GM21576 (cell line): ENCODE measurements at regions not wholly inside any gene's neighbourhood (a gene's known extent, or its start where the extent isn't known, plus 50 kb on each side); places are given as distances from the start of the nearest gene placed in this dataset.

Source experiments
- ATAC-seq: cut with Tn5 transposase; IDR thresholded peaks from one replicate; pipeline ENCODE4 v1.9.1; 2021; ENCODE audit warnings: mild to moderate bottlenecking, moderate library complexity; ENCODE audit not compliant: unreplicated experiment

DNA sequence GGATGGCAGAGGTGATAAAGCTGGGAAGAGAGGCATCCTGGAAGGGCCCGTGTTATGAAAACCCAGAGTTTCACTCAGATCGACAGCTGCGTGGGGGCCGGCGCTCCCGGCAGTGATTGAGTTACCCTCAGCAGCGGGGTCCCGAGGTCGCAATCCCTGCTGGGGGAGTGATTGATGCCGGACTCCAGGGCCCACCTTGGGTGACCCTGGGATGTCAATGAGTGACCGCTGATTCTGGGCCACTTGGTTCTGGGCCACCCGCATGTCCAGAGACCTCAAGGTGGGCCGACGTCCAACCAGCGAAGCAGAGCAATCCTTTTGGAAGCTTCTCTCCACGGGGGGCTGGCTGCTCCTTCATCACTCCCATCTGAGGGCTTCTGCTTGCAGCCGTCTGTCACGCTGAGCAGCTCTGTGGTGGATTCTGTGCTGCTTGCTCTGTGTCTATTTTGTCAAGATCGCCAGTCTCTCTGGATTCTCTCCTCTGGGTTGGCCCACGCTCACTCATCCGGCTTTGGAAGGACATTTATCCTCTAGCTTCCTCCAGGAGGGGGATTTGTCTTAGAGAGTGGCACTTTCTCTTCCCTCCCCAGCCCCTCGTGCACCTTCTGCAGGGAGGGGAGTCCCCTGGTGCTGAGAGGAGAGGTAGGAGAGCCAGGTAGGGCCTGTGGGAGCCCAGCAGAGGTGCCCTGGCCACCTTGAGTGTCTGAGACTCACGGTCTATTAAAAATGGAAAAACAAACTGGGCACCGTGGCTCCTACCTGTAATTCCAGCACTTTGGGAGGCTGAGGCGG, 110.9 kb upstream of the C1orf174 start:
- ATAC-seq: no peak

- no peak for ATAC-seq
These were observed 116.5 kb upstream of the C1orf174 start for GRCh38 chr1:4016351-4017130.

DNA sequence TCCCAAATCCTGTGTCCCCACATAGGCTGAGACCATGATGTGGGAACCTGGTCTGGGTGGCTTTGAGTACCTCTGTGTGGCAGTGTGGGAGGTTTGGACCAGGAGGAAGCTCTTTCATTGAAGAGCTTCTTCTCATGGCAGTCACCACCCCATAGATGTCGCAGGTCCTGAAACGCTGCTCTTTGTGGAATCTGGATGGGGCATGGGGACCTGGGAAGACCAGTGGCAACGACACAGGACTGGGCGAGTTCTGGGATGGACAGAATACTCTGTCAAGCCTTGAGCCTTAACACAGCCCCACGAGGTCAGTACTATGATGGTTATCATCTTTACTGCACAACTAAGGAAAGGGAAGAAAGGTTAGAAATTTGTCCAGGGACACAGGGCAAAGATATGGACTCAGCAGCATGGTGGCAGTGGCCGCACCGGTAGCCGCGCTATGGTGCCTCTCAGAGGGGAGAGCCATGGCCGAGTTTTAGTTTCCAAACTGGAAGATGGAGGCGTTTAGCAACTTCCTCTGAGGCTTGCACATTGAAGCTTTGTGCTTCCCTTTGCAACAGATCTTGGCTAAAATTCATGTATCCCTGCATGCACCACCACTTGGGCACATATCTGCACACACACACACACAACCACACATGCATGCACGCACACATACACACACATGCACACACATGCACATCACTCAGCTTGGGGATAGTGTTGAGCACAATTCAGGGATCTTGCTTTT, 117.7 kb upstream of the C1orf174 start:
- no peak for ATAC-seq

GRCh38 chr1:4018466-4019146, 118.5 kb upstream of the C1orf174 start:
- ATAC-seq: no peak

GRCh38 chr1:4019147-4019521, 119.1 kb upstream of the C1orf174 start:
- no peak for ATAC-seq

DNA sequence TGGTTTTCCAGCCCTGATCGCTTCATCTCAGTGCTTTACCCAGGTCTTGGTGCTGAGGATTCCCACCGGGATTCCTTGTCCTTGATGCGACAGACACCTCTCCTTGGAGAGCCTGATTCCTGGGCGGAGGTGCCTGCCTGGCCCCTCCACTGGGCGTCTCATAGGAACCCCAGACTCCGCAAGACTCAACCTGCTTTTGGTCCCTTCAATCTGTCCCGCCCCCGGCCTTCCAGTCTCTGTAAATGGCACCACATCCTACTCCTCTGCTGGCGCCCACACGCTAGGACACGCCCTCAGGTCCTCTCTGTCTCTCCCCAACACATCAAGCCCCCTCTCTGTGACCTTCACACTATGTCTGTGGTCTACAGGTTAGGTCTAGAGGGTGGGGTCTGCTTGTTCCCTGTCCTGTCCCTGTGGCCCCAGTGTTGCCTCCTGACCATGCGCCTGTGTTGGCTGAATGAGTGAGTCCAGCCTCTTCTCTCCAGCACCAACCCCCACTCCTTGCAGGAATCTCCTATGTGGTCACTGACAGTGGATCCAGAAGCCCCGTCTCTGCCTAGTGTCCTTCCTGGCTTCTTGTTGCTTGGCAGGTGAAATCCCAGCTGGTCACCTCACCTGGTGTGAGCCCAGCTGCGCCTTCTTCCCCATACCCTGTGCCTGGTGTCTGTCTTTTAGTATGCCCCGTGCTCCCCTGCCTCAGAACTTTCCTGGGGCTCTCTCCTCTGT, 119.7 kb upstream of the C1orf174 start:
- ATAC-seq: no peak

DNA sequence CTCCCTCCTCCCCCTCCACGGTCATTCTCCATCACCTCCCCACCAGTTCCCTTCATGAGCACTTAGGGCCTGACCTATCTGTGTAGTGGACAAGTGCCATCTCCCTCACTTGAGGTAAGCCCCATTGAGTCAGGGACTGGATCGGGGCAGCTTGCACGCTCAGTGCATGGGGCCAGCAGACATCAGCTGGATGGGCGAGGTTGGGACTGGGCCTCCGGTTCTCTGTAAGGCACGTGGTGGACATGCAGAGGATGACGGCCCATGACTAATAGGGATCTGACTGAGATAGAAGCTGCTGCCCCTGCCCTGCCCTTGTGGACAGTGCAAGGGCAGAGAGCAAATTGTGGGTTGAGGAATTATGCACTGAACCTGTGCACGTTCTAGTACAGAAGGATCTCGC, 120.4 kb upstream of the C1orf174 start:
- ATAC-seq: no peak

DNA sequence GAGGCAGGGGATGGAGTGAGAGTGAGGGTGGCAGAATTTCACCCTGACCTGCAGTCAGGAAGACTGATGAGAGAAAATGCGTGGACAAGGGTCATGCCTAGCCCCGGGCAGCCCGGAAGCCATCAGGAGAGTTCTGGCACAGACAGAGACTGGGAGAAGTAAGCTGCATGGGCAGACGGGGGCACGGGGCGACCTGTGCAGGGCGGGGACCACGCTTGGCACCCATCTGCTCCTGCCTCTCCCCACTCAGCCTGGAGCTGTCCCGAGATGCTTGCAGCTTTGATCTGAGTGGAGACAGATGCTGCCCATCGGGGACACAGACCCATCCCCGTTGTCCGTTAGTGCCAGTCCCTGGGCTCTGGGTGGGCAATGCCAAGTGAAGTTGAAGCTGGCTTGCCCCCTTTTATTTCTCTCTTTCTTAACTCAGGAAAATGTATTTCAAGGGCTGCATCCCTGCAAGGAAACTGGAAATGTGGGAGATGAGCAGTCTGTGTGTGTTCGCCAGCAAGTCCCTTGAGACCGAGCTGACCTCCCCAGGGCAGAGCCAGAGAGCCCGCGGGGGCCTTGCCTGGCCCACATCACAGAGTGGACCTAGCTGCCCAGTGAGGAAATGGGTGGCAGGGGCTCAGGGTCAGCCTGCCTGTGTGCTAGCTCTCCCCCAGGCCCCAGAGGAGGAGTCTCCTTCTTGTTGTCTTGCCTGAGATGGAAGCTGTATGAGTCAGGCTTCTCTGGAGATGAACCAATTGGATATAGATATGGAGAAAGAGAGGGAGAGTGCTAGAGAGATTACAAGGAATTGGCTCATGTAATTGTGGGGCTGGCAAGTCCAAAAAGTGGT, 121.3 kb upstream of the C1orf174 start:
- ATAC-seq: no peak

- no peak for ATAC-seq
These were observed 121.8 kb upstream of the C1orf174 start for GRCh38 chr1:4021974-4022268.

- ATAC-seq: no peak
These were observed 122.6 kb upstream of the C1orf174 start for GRCh38 chr1:4022715-4023114.

DNA sequence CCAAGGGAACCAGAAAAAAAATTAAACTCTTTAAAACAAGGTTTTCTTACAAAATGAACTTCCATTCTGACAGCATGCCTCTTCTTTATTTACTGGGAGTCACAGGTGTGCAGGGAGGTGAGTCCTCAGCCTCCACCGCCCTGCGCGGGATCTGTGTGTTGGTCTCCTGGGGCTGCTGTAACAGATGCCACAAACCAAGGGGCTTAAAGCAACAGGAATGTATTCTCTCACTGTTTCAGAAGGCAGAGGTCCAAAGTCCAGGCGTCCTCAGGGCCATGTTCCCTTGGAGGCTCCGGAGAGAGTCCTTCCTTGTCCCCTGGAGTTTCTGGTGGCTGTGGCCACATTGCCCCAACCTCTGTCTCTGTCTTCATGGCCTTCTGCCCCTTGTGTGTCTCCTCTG, 123.6 kb upstream of the C1orf174 start:
- no peak for ATAC-seq

GRCh38 chr1:4024811-4025210, 124.7 kb upstream of the C1orf174 start:
- ATAC-seq: no peak

DNA sequence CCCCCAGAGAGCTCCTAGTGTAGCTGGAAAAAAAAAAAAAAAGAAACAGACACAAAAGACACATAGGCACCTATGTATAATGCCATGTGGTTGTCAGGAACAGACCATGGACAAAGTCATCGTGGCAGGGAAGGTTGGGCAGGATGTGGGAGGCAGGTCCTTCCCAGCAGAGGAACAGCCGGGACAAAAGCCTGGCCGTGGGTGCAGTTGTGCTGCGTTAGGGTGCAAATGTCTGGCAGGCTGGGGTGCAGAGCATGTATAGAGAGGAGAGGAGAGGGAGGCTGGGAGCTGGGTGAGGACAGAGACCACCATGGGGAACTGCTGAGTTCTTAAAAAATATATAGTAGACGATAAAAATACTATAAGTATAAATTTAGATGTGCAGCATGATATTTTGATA, 125.7 kb upstream of the C1orf174 start:
- ATAC-seq: no peak

DNA sequence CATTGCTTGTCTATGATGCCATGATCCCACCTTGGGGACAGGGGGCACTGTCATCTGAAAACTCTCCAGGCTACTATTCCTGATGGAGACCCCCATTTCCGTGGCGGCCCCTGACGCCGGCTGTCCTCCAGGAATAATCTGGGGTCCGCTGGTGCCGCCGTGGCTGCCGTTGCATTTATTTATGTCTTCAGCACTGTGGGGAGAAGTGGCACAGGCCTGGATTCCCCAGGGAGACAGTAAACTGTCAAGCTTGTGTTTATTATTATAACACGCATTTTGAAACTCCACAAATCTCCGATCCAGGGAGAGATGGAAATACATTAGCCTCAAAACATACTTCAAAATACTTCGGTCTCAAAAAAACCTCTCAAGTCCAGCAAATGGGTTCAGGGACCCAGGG, 126.9 kb upstream of the C1orf174 start:
- no peak for ATAC-seq

GRCh38 chr1:4027492-4028138, 127.5 kb upstream of the C1orf174 start:
- peak; percentile 88 for ATAC-seq

- no peak for ATAC-seq
These were observed 128.0 kb upstream of the C1orf174 start for GRCh38 chr1:4028139-4028501.

- ATAC-seq: no peak
These were observed 129.3 kb upstream of the C1orf174 start for GRCh38 chr1:4029376-4029775.

DNA sequence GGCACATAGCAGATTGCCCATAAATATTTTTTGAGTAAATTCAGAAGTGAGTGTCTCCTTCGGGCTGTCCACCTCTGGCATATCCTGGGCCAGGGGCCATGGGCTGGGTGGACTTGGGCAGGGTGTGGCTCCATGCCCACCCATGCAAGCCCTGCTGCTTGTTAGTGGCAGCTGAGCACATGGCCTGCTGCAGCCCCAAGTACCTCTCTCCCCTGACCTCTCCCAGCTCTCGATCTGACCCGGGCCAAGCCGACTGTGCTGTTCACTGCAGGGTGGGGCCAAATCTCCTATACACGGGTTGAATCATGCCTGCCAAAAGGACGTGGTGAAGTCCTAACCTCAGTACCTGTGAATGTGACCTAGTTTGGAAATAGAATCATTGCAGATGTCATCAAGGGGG, 132.5 kb upstream of the C1orf174 start:
- ATAC-seq: no peak

DNA sequence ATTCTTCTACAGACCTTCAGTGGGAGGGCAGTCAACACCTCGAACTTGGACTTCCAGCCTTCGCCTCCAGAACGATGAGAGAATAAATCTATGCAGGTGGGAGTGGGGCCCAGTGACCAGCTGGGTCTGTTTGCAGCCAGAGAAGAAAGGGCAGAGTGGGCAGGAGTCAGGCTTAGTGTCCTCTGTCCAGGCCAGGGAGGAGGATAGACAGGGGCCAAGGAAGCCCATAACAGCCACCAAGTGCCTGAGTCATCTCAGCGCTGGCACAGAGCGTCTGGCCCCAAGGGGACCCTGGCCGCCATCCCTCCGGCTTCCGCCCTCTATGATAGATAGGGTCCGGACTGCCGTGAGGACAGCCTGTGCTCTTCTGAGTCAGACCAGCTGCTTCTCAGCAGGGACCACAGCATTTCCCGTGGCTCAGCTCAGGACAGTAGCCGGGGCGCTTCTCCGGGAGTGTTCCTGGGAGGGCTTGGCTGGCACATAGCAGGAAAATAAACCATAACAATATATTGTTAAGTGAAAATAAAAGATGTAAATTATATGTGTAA, 133.1 kb upstream of the C1orf174 start:
- no peak for ATAC-seq
